Tibial nerve (tissue), 3 donors: ENCODE measurements at regions not wholly inside any gene's neighbourhood (a gene's known extent, or its start where the extent isn't known, plus 50 kb on each side); places are given as distances from the start of the nearest gene placed in this dataset.

Source experiments
- POLR2A ChIP-seq, 2 donors: fragments of 450-650 bp; IDR thresholded peaks; one replicate each; pipeline ENCODE4 v1.6.1; 2017; ENCODE audit warnings: antibody characterized with exemption in 2 of 2, mild to moderate bottlenecking in 2 of 2, moderate library complexity in 2 of 2
- TF ChIP-seq, protein P1 (sequence below), 5 experiments: fragments of 200-600 bp in 3 of 5; fragments of 450-650 bp in 2 of 5; sonication (generic) in 3 of 5; IDR thresholded peaks; one replicate each; pipeline ENCODE4 v1.5.1; 2016 to 2019; ENCODE audit warnings: antibody characterized with exemption in 5 of 5, mild to moderate bottlenecking in 3 of 5, moderate library complexity in 2 of 5

DNA sequence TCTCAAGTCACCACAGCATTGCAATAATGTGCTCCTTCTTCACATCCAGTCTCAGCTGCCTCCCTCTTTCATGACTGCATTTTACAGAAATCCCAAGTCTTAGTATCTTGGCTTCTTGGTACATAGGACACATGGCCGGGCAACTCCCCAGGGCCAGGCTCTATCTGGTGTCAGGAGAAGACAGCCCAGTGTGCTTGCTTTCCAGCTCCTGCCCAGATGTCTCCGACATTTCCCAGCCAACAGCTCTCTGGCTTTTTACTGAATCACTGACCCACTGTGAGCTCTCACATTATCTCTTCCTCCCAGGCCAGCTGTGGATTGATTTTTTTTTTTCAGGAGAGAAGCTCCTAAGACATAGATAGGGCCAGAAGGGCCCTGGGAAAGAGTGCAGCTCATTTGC is 346.0 kb upstream of the C11orf87 start:
- TF ChIP-seq, protein P1, sequence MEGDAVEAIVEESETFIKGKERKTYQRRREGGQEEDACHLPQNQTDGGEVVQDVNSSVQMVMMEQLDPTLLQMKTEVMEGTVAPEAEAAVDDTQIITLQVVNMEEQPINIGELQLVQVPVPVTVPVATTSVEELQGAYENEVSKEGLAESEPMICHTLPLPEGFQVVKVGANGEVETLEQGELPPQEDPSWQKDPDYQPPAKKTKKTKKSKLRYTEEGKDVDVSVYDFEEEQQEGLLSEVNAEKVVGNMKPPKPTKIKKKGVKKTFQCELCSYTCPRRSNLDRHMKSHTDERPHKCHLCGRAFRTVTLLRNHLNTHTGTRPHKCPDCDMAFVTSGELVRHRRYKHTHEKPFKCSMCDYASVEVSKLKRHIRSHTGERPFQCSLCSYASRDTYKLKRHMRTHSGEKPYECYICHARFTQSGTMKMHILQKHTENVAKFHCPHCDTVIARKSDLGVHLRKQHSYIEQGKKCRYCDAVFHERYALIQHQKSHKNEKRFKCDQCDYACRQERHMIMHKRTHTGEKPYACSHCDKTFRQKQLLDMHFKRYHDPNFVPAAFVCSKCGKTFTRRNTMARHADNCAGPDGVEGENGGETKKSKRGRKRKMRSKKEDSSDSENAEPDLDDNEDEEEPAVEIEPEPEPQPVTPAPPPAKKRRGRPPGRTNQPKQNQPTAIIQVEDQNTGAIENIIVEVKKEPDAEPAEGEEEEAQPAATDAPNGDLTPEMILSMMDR (IDR thresholded peaks at IDR 0.05): no peak
- no peak for TF ChIP-seq POLR2A (IDR thresholded peaks at IDR 0.05)
